Stimulated activated memory B cell treated with anti-CD40 and anti-IgM and Interleukin-4, amounts not matched to agents 10 μg/mL and 1 μg/mL and 100 μg/mL, for 72 hours (primary cell): ENCODE measurements at regions not wholly inside any gene's neighbourhood (a gene's known extent, or its start where the extent isn't known, plus 50 kb on each side); places are given as distances from the start of the nearest gene placed in this dataset.

Experiments used
- ATAC-seq: fragments of 150-1000 bp; cut with Tn5 transposase; 2 replicates; pipeline ENCODE4 v1.10.0; 2021
- H3K27ac Mint-ChIP-seq: one replicate; pipeline ENCODE4 v1.8.0; 2022; ENCODE audit warnings: mild to moderate bottlenecking, mixed read lengths
- H3K27me3 Mint-ChIP-seq: one replicate; pipeline ENCODE4 v1.8.0; 2022; ENCODE audit warnings: mixed read lengths
- H3K36me3 Mint-ChIP-seq: one replicate; pipeline ENCODE4 v1.8.0; 2022; ENCODE audit warnings: mixed read lengths
- H3K4me1 Mint-ChIP-seq: one replicate; pipeline ENCODE4 v1.8.0; 2022; ENCODE audit warnings: mixed read lengths
- H3K4me3 Mint-ChIP-seq: one replicate; pipeline ENCODE4 v1.8.0; 2022; ENCODE audit warnings: mild to moderate bottlenecking, moderate library complexity, mixed read lengths
- H3K9me3 Mint-ChIP-seq: one replicate; pipeline ENCODE4 v1.8.0; 2022; ENCODE audit warnings: mixed read lengths

DNA sequence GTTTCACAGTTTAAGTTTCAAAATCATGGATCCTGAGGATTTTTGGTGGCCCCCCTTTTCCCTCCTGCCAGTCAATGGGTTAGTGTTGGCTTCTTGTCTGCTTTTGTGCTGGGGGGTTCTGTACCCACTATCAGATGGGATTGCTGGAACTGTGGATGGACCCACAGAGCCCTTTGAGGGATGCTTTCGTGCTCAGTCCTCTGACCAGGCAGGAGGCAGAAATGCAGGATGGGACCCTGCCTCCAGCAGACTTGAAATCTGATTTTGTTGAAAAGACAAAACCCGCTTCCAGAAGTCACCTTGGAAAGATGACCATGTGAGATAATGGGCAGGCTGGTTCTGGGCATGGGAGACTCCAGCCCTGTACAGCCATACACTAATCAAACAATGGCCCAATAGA, 408.9 kb downstream of the ZNF536 start:
- no peak for ATAC-seq
- no peak overlapping the region for H3K4me3 Mint-ChIP-seq
- H3K36me3 Mint-ChIP-seq = no peaks in the 10 kb centered on the region
- H3K27me3 Mint-ChIP-seq = no peaks in the 10 kb centered on the region
- H3K27ac Mint-ChIP-seq = no peak overlapping the region
- no peaks in the 10 kb centered on the region for H3K4me1 Mint-ChIP-seq
- peaks cover 11% of the 10 kb centered on the region for H3K9me3 Mint-ChIP-seq

GRCh38 chr19:30780456-30780855, 408.3 kb downstream of the ZNF536 start:
- Mint-ChIP-seq H3K27ac (no peak overlapping the region), H3K4me3 (no peak overlapping the region), H3K36me3 (no peaks in the 10 kb centered on the region), H3K9me3 (peaks cover 10% of the 10 kb centered on the region), H3K4me1 (no peaks in the 10 kb centered on the region), H3K27me3 (no peaks in the 10 kb centered on the region)
- ATAC-seq = no peak

GRCh38 chr19:30780032-30780431, 407.8 kb downstream of the ZNF536 start:
- Mint-ChIP-seq H3K27ac (no peak overlapping the region), H3K9me3 (peaks cover 9% of the 10 kb centered on the region), H3K4me1 (no peaks in the 10 kb centered on the region), H3K36me3 (no peaks in the 10 kb centered on the region), H3K27me3 (no peaks in the 10 kb centered on the region), H3K4me3 (no peak overlapping the region)
- ATAC-seq = no peak

GRCh38 chr19:30778961-30779715, 407.0 kb downstream of the ZNF536 start:
- Mint-ChIP-seq H3K36me3 (no peaks in the 10 kb centered on the region), H3K27me3 (no peaks in the 10 kb centered on the region), H3K4me3 (no peak overlapping the region), H3K4me1 (no peaks in the 10 kb centered on the region), H3K27ac (no peak overlapping the region), H3K9me3 (peaks cover 8% of the 10 kb centered on the region)
- ATAC-seq = no peak

- Mint-ChIP-seq H3K4me1 (no peaks in the 10 kb centered on the region), H3K27me3 (no peaks in the 10 kb centered on the region), H3K27ac (no peak overlapping the region), H3K9me3 (peaks cover 12% of the 10 kb centered on the region), H3K4me3 (no peak overlapping the region), H3K36me3 (no peaks in the 10 kb centered on the region)
- no peak for ATAC-seq
These were observed 405.9 kb downstream of the ZNF536 start for GRCh38 chr19:30778061-30778460.

DNA sequence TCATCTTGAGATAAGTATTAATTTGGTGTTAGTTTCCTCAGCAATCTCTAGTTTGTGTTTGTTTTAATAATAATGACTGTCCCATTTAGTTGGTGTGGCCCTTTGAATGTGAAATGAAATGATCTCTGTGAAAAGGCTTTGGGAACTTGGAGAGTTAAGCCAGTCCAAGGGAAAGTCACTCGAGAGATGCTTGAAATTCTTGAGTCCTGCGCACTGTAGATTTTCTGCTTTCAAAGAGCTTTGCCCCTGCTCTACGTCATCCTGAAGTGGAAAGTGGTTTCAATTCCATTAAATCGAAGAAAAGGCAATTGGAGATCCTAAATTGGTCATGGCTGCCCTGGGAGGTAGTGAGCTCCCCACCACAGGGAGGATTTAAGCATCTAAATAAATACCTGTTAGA, 403.8 kb downstream of the ZNF536 start:
- no peak for ATAC-seq
- H3K36me3 Mint-ChIP-seq = no peaks in the 10 kb centered on the region
- H3K4me1 Mint-ChIP-seq = no peaks in the 10 kb centered on the region
- H3K4me3 Mint-ChIP-seq = no peak overlapping the region
- no peaks in the 10 kb centered on the region for H3K27me3 Mint-ChIP-seq
- H3K9me3 Mint-ChIP-seq = peaks cover 11% of the 10 kb centered on the region
- H3K27ac Mint-ChIP-seq = no peak overlapping the region

DNA sequence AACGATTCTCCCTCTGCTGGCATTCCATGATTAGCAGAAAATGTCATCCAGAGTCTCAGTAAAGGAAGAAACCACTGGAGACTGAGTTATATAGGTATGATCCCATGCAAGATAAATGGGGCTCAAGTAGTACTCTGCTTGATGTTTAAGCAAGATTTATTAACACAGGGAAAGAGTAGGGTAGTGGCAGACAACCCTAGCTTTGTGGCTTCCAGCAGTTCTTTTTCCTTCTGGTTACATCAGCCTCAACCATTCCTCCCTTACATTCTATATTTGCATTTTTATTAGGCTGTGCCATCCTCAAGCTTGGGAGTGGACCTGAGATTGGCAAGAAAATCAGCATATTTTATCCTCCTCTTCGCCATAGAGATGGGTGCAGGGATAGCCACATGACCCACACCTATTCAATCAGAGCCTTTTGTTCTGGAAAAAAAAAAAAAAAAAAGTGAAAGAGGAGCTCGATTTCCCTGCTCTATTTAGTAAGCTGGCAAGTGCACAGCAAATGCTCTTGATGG, 402.1 kb downstream of the ZNF536 start:
- Mint-ChIP-seq H3K4me3 (no peak overlapping the region), H3K27ac (no peak overlapping the region), H3K36me3 (no peaks in the 10 kb centered on the region), H3K27me3 (no peaks in the 10 kb centered on the region), H3K4me1 (no peaks in the 10 kb centered on the region), H3K9me3 (peaks cover 14% of the 10 kb centered on the region)
- ATAC-seq = no peak

GRCh38 chr19:30762651-30763050, 390.5 kb downstream of the ZNF536 start:
- H3K4me1 Mint-ChIP-seq = no peaks in the 10 kb centered on the region

GRCh38 chr19:30760014-30760413, 387.8 kb downstream of the ZNF536 start:
- no peaks in the 10 kb centered on the region for H3K4me1 Mint-ChIP-seq
- no peak overlapping the region for H3K4me3 Mint-ChIP-seq
- H3K9me3 Mint-ChIP-seq = peaks cover 12% of the 10 kb centered on the region
- no peaks in the 10 kb centered on the region for H3K27me3 Mint-ChIP-seq
- H3K36me3 Mint-ChIP-seq = no peaks in the 10 kb centered on the region
- ATAC-seq = no peak
- H3K27ac Mint-ChIP-seq = no peak overlapping the region

More at GRCh38 chr19:30762651-30763050, 390.5 kb downstream of the ZNF536 start:
- Mint-ChIP-seq H3K4me3 (no peak overlapping the region), H3K9me3 (peaks cover 27% of the 10 kb centered on the region), H3K27ac (no peak overlapping the region), H3K27me3 (no peaks in the 10 kb centered on the region), H3K36me3 (no peaks in the 10 kb centered on the region)
- no peak for ATAC-seq

DNA sequence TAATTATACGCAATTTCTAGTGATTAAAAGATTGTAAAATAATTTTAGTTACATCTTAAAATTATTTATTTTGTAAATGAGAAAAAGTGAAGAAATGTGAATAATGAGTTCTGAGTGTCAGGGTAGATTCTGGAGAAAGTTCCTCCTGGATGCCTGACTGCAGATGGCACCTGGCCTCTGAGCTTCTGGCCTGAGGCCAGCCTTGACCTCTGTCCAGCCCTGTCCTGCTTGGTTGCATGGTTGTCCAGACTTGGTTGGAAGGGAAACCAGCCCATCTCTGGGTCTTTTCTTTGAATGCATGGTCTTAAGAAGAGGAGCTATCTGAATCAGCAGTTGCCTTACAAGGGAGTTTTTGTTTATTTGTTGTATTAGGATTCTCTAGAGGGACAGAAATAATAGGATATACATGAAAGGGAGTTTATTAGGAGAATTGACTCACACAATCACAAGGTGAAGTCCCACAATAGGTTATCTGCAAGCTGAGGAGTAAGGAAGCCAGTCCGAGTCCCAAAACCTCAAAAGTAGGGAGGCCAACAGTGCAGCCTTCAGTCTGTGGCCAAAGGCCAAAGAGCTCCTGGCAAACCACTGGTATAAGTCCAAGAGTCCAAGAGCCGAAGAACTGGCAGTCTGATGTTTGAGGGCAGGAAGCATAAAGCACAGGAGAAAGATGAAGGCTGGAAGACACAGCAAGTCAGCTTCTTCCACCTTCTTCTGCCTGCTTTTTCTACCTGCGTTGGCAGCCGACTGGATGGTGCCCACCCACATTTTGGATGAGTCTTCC, 385.8 kb downstream of the ZNF536 start:
- Mint-ChIP-seq H3K4me3 (no peak overlapping the region), H3K36me3 (no peaks in the 10 kb centered on the region), H3K9me3 (peaks cover 7% of the 10 kb centered on the region), H3K27me3 (no peaks in the 10 kb centered on the region), H3K27ac (no peak overlapping the region), H3K4me1 (no peaks in the 10 kb centered on the region)
- no peak for ATAC-seq

GRCh38 chr19:30757104-30757836, 385.1 kb downstream of the ZNF536 start:
- no peak overlapping the region for H3K4me3 Mint-ChIP-seq
- no peaks in the 10 kb centered on the region for H3K27me3 Mint-ChIP-seq
- no peak for ATAC-seq
- H3K36me3 Mint-ChIP-seq = no peaks in the 10 kb centered on the region
- no peak overlapping the region for H3K27ac Mint-ChIP-seq
- no peaks in the 10 kb centered on the region for H3K4me1 Mint-ChIP-seq
- peaks cover 8% of the 10 kb centered on the region for H3K9me3 Mint-ChIP-seq

- Mint-ChIP-seq H3K27ac (no peak overlapping the region), H3K27me3 (no peaks in the 10 kb centered on the region), H3K4me1 (no peaks in the 10 kb centered on the region), H3K4me3 (no peak overlapping the region), H3K9me3 (peaks cover 8% of the 10 kb centered on the region), H3K36me3 (no peaks in the 10 kb centered on the region)
- ATAC-seq = no peak
These were observed 383.4 kb downstream of the ZNF536 start for GRCh38 chr19:30755581-30755980.

DNA sequence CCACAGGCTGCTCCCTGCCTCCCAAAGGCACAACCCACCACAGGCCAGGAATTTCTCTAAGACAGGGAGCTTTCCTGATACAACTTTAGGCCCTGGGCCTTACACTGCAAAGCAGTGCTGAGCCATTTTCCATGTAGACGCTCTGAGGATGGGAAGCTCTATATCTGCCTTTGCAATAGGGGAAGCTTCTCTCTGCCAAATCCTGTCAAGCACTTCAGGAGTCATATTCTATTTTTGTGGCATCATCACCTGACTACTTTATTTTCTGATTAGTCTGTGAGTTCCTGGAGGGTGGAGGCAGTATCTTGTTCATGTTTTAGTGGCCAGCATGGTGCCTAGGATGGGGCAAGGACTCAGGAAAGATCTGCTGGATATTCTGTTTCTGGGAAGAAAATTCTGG, 382.0 kb downstream of the ZNF536 start:
- Mint-ChIP-seq H3K9me3 (peaks cover 14% of the 10 kb centered on the region), H3K4me3 (no peak overlapping the region), H3K36me3 (no peaks in the 10 kb centered on the region), H3K27me3 (no peaks in the 10 kb centered on the region), H3K4me1 (no peaks in the 10 kb centered on the region), H3K27ac (no peak overlapping the region)
- ATAC-seq = no peak

GRCh38 chr19:30752876-30753275, 380.7 kb downstream of the ZNF536 start:
- Mint-ChIP-seq H3K27me3 (no peaks in the 10 kb centered on the region), H3K36me3 (no peaks in the 10 kb centered on the region), H3K27ac (no peak overlapping the region), H3K4me1 (no peaks in the 10 kb centered on the region), H3K4me3 (no peak overlapping the region), H3K9me3 (peaks cover 18% of the 10 kb centered on the region)
- no peak for ATAC-seq

GRCh38 chr19:30752201-30752600, 380.0 kb downstream of the ZNF536 start:
- ATAC-seq = no peak
- no peaks in the 10 kb centered on the region for H3K36me3 Mint-ChIP-seq
- H3K27me3 Mint-ChIP-seq = no peaks in the 10 kb centered on the region
- no peak overlapping the region for H3K4me3 Mint-ChIP-seq
- no peak overlapping the region for H3K27ac Mint-ChIP-seq
- H3K4me1 Mint-ChIP-seq = no peaks in the 10 kb centered on the region
- peaks cover 18% of the 10 kb centered on the region for H3K9me3 Mint-ChIP-seq
